SK-N-SH treated with all-trans-retinoic acid at 6 μM for 48 hours (cell line): ENCODE measurements at regions not wholly inside any gene's neighbourhood (a gene's known extent, or its start where the extent isn't known, plus 50 kb on each side); places are given as distances from the start of the nearest gene placed in this dataset.

Experiments used
- BACH2 ChIP-seq: fragments of 250-450 bp; sonication (Bioruptor Pico); IDR thresholded peaks from 2 replicates; pipeline ENCODE4 v1.9.0; 2021; ENCODE audit warnings: mild to moderate bottlenecking, borderline replicate concordance
- TCF4 ChIP-seq: fragments of 250-450 bp; sonication (Bioruptor Pico); IDR thresholded peaks from 2 replicates; pipeline ENCODE4 v1.8.0; 2021; ENCODE audit warnings: mild to moderate bottlenecking, moderate library complexity, borderline replicate concordance
- ZFP3 ChIP-seq: fragments of 250-450 bp; sonication (Bioruptor Pico); IDR thresholded peaks from 2 replicates; pipeline ENCODE4 v1.5.0; 2020; ENCODE audit warnings: mild to moderate bottlenecking, moderate library complexity
- ZFP30 ChIP-seq: fragments of 450-650 bp; formaldehyde crosslinking; IDR thresholded peaks from 2 replicates; pipeline ENCODE4 v1.5.0; 2022; ENCODE audit warnings: mild to moderate bottlenecking, moderate library complexity

DNA sequence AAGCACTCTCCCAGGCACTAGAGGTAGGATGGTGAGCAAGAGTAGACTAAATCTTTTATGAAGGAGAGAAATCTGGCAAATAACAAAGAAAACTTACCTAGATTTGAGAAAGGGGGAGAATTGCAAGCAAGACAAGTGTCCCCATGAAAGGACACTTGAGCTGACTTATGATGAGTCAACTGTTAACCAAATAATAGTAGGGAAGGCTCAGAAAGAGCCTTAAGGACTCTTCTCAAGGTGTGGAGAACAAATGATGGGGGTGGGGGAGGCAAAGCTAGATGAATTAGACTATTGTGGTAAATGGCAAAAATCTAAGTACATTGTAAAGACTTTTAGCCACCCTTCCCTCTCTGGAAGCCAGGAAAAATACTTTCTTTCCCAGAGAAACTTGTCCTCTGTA is 77.6 kb upstream of the RASA1 start:
- no peak for TF ChIP-seq ZFP30 (CRISPR knock-in tag)
- no peak for TF ChIP-seq BACH2 (CRISPR knock-in tag)
- TF ChIP-seq TCF4 (CRISPR knock-in tag): no peak
- TF ChIP-seq ZFP3 (CRISPR knock-in tag): no peak
